Lung (tissue), 11 donors: ENCODE measurements at regions not wholly inside any gene's neighbourhood (a gene's known extent, or its start where the extent isn't known, plus 50 kb on each side); places are given as distances from the start of the nearest gene placed in this dataset.
A peak's percentile ranks its signal among the peaks of the same experiment; 100 is the strongest.

Source experiments
- ATAC-seq: fragments of 200-7000 bp; cut with Tn5 transposase; one replicate; pipeline ENCODE4 v1.9.1; 2020; ENCODE audit warnings: moderate number of reproducible peaks; ENCODE audit not compliant: insufficient read depth, low FRiP score
- DNase-seq, 3 donors: peaks; one replicate each; pipeline ENCODE4 v3.0.0-alpha.2; 2013 to 2017
- H3K27ac ChIP-seq, 2 donors: one replicate each; pipeline ENCODE4 v1.5.1; 2013; ENCODE audit warnings: mild to moderate bottlenecking in 2 of 2, moderate library complexity in 2 of 2, control low read depth in 1 of 2, inconsistent platforms in 1 of 2, low read depth in 1 of 2, low read length in 1 of 2
- H3K27me3 ChIP-seq, 3 donors: one replicate each; pipeline ENCODE4 v1.5.1; 2013; ENCODE audit warnings: low read length in 2 of 3; ENCODE audit not compliant: control insufficient read depth in 3 of 3, insufficient read depth in 3 of 3
- H3K36me3 ChIP-seq, 4 donors: one replicate each; pipeline ENCODE4 v1.5.1; 2013; ENCODE audit warnings: low read length in 4 of 4, mild to moderate bottlenecking in 1 of 4, moderate library complexity in 1 of 4; ENCODE audit not compliant: control insufficient read depth in 4 of 4, insufficient read depth in 4 of 4
- H3K4me1 ChIP-seq, 5 donors: one replicate each; pipeline ENCODE4 v1.5.1; 2013; ENCODE audit warnings: low read length in 5 of 5, mild to moderate bottlenecking in 2 of 5, moderate library complexity in 1 of 5; ENCODE audit not compliant: control insufficient read depth in 5 of 5, insufficient read depth in 5 of 5
- H3K4me3 ChIP-seq: one replicate; pipeline ENCODE4 v1.5.1; 2013; ENCODE audit warnings: mild to moderate bottlenecking, control low read depth, moderate library complexity
- H3K9ac ChIP-seq, 2 donors: one replicate each; pipeline ENCODE4 v1.5.1; 2013; ENCODE audit warnings: low read length in 2 of 2, control low read depth in 1 of 2; ENCODE audit not compliant: insufficient read depth in 1 of 2
- H3K9me3 ChIP-seq, 4 donors: one replicate each; pipeline ENCODE4 v1.5.1; 2013; ENCODE audit warnings: low read length in 3 of 4, mild to moderate bottlenecking in 1 of 4, moderate library complexity in 1 of 4; ENCODE audit not compliant: control insufficient read depth in 4 of 4, insufficient read depth in 3 of 4
- CTCF ChIP-seq: IDR thresholded peaks from 2 replicates; pipeline ENCODE4 v1.5.1; 2012; ENCODE audit warnings: mild to moderate bottlenecking; ENCODE audit errors: control extremely low read depth, extremely low read depth
- WGBS, 2 donors: extraction: QIAGEN DNeasy Blood & Tissue Kit; methylation state at CpG; one replicate each; pipeline ENCODE4 v1.1.7; 2013; 5-methylcytosine and 5-hydroxymethylcytosine counted together
- donor health status: control.
- donor health status: control.
- donor health status: Bipolar disorder and iron deficiency.
- donor health status: healthy.
- donor health status: DM: yes; HTN: yes; CAD: no.

DNA sequence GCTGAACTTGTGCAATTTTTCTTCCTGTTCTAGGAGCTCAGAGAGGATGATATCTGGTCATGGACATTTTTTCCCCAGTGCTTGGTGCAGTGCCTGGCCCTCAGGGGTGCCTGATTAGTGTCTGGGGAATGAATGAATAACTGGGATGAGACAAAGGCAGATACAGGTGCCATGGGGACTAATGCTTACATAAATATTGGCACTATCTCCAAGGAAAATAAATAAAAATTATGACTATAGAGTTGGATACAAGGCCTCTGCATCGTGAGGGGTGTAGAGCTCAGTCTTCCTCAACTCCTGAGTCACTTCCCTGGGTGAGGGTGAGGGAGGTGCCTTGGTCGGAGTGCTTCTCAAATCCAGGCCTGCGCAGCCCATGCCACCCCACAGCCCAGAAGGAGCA lies 188.6 kb downstream of the KCNA5 start:
- Histone ChIP-seq H3K4me3 (no peak overlapping the region), H3K4me1 (peaks cover 0 to 11% (median 0%) of the 10 kb centered on the region in 5 donors), H3K27ac (no peak overlapping the region), H3K36me3 (no peaks in the 10 kb centered on the region), H3K9ac (no peak overlapping the region), H3K27me3 (no peaks in the 10 kb centered on the region), H3K9me3 (peaks cover 0 to 4% (median 0%) of the 10 kb centered on the region in 4 donors)
- DNase-seq (no peak), ATAC-seq (no peak)
- 91 to 95% methylated on average over 3 of the region's 3 CpGs for WGBS, 2 donors
- TF ChIP-seq CTCF = no peak

- WGBS, 2 donors = 72 to 76% methylated on average over 14 of the region's 14 CpGs
- Histone ChIP-seq H3K9ac (no peak overlapping the region), H3K9me3 (peaks cover 0 to under 1% (median 0%) of the 10 kb centered on the region in 4 donors), H3K4me3 (no peak overlapping the region), H3K27ac (no peak overlapping the region), H3K36me3 (no peaks in the 10 kb centered on the region), H3K4me1 (peaks cover 0 to 12% (median 0%) of the 10 kb centered on the region in 5 donors), H3K27me3 (no peaks in the 10 kb centered on the region)
- TF ChIP-seq CTCF = no peak
- DNase-seq (no peak), ATAC-seq (no peak)
These were observed 189.3 kb downstream of the KCNA5 start for GRCh38 chr12:5232826-5233500.

DNA sequence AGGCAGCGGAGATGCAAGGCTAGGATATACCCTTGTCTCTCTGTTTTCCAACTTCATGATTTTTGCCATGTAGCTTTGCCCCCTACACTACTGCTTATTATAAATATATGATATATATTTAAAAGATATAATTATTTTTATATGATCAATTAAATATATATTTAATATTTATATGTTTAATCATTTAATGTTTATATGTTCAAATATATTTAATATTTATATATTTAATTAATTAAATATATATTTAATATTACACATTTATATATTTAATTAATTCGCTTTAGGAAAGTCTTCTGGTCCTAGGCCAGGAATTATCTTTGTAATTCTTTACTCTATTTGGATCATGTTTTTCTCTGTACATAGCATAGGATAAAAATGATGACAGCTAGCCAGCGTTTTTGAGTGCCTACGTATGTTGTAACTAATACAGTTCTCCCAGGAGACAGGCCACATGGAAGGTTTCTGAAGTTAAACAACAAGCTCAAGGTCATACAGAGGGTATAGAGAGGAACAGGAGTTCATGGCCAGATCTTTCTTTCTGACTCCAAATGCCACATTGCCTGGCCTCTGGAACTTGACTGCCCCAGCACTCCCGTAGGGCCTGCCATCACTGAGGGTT lies 192.5 kb downstream of the KCNA5 start:
- H3K9ac ChIP-seq = no peak overlapping the region
- 90 to 94% methylated on average over 5 of the region's 5 CpGs for WGBS, 2 donors
- H3K4me3 ChIP-seq = no peak overlapping the region
- DNase-seq (peak; percentile 58 to 93 (median 86)), ATAC-seq (no peak)
- no peak overlapping the region for H3K27ac ChIP-seq
- peaks cover 0 to 12% (median 0%) of the 10 kb centered on the region in 5 donors for H3K4me1 ChIP-seq
- no peak for TF ChIP-seq CTCF
- H3K27me3 ChIP-seq = no peaks in the 10 kb centered on the region
- H3K36me3 ChIP-seq = no peaks in the 10 kb centered on the region
- no peaks in the 10 kb centered on the region for H3K9me3 ChIP-seq
